Lung (tissue), 11 donors: ENCODE measurements at regions not wholly inside any gene's neighbourhood (a gene's known extent, or its start where the extent isn't known, plus 50 kb on each side); places are given as distances from the start of the nearest gene placed in this dataset.
"Not testable (repeated sequence)": the region's sequence is repeated elsewhere in the genome, so short reads cannot be mapped to it uniquely, and the experiment has no call there.

Experiments
- ATAC-seq: fragments of 200-7000 bp; cut with Tn5 transposase; one replicate; pipeline ENCODE4 v1.9.1; 2020; ENCODE audit warnings: moderate number of reproducible peaks; ENCODE audit not compliant: insufficient read depth, low FRiP score
- DNase-seq, 3 donors: peaks; one replicate each; pipeline ENCODE4 v3.0.0-alpha.2; 2013 to 2017
- H3K27ac ChIP-seq, 2 donors: one replicate each; pipeline ENCODE4 v1.5.1; 2013; ENCODE audit warnings: mild to moderate bottlenecking in 2 of 2, moderate library complexity in 2 of 2, control low read depth in 1 of 2, inconsistent platforms in 1 of 2, low read depth in 1 of 2, low read length in 1 of 2
- H3K27me3 ChIP-seq, 3 donors: one replicate each; pipeline ENCODE4 v1.5.1; 2013; ENCODE audit warnings: low read length in 2 of 3; ENCODE audit not compliant: control insufficient read depth in 3 of 3, insufficient read depth in 3 of 3
- H3K36me3 ChIP-seq, 4 donors: one replicate each; pipeline ENCODE4 v1.5.1; 2013; ENCODE audit warnings: low read length in 4 of 4, mild to moderate bottlenecking in 1 of 4, moderate library complexity in 1 of 4; ENCODE audit not compliant: control insufficient read depth in 4 of 4, insufficient read depth in 4 of 4
- H3K4me1 ChIP-seq, 5 donors: one replicate each; pipeline ENCODE4 v1.5.1; 2013; ENCODE audit warnings: low read length in 5 of 5, mild to moderate bottlenecking in 2 of 5, moderate library complexity in 1 of 5; ENCODE audit not compliant: control insufficient read depth in 5 of 5, insufficient read depth in 5 of 5
- H3K4me3 ChIP-seq: one replicate; pipeline ENCODE4 v1.5.1; 2013; ENCODE audit warnings: mild to moderate bottlenecking, control low read depth, moderate library complexity
- H3K9ac ChIP-seq, 2 donors: one replicate each; pipeline ENCODE4 v1.5.1; 2013; ENCODE audit warnings: low read length in 2 of 2, control low read depth in 1 of 2; ENCODE audit not compliant: insufficient read depth in 1 of 2
- H3K9me3 ChIP-seq, 4 donors: one replicate each; pipeline ENCODE4 v1.5.1; 2013; ENCODE audit warnings: low read length in 3 of 4, mild to moderate bottlenecking in 1 of 4, moderate library complexity in 1 of 4; ENCODE audit not compliant: control insufficient read depth in 4 of 4, insufficient read depth in 3 of 4
- WGBS, 2 donors: extraction: QIAGEN DNeasy Blood & Tissue Kit; methylation state at CpG; one replicate each; pipeline ENCODE4 v1.1.7; 2013; 5-methylcytosine and 5-hydroxymethylcytosine counted together
- TF ChIP-seq, protein P1 (sequence below): IDR thresholded peaks from 2 replicates; pipeline ENCODE4 v1.5.1; 2012; ENCODE audit warnings: mild to moderate bottlenecking; ENCODE audit errors: control extremely low read depth, extremely low read depth
- donor health status: control.
- donor health status: control.
- donor health status: Bipolar disorder and iron deficiency.
- donor health status: healthy.
- donor health status: DM: yes; HTN: yes; CAD: no.

- 23 to 36% methylated on average over 10 of the region's 10 CpGs for WGBS, 2 donors
- Histone ChIP-seq H3K27ac (no peak overlapping the region), H3K9ac (no peak overlapping the region), H3K36me3 (no peaks in the 10 kb centered on the region), H3K27me3 (peaks cover 0 to 4% (median 3%) of the 10 kb centered on the region in 3 donors), H3K4me1 (no peaks in the 10 kb centered on the region), H3K9me3 (peaks cover 3 to 9% (median 6%) of the 10 kb centered on the region in 4 donors), H3K4me3 (no peak overlapping the region)
- TF ChIP-seq, protein P1, sequence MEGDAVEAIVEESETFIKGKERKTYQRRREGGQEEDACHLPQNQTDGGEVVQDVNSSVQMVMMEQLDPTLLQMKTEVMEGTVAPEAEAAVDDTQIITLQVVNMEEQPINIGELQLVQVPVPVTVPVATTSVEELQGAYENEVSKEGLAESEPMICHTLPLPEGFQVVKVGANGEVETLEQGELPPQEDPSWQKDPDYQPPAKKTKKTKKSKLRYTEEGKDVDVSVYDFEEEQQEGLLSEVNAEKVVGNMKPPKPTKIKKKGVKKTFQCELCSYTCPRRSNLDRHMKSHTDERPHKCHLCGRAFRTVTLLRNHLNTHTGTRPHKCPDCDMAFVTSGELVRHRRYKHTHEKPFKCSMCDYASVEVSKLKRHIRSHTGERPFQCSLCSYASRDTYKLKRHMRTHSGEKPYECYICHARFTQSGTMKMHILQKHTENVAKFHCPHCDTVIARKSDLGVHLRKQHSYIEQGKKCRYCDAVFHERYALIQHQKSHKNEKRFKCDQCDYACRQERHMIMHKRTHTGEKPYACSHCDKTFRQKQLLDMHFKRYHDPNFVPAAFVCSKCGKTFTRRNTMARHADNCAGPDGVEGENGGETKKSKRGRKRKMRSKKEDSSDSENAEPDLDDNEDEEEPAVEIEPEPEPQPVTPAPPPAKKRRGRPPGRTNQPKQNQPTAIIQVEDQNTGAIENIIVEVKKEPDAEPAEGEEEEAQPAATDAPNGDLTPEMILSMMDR = no peak
- no peak for ATAC-seq
- peak in 1 of 3 donors; percentile 17 for DNase-seq
Observed at GRCh38 chr11:44388828-44389657, 79.1 kb upstream of the ALX4 start.

DNA sequence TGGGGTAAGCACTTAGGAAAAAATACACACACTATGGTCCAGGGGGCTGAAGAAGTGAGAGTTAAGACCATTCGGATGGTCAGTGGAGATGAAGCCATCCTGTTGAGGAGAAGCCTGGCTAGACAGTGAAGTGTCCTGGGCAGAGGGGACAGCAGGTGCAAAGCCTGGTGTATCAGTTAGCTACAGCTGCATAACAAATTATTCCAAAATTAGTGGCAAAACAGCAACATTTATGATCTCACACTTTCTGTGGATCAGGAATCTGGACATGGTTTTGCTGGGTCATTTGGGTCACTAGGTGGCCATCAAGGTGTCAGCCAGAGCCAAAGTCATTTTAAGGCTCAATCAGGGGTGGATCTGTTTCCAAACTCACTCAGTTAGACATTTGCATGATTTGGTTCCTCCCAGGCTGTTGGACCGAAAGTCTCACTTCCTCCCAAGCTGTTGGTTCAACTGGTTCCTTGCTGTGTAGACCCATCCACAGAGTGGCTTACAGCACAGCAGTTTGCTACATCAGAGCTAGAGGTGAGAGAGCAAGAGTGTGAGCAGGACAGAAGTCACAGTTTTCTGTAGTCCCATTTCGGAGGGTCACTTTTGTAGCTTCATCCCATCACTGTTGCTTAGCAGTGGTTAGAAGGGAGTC lies 80.1 kb upstream of the ALX4 start:
- Histone ChIP-seq H3K27ac (no peak overlapping the region), H3K9me3 (peaks cover 3 to 9% (median 6%) of the 10 kb centered on the region in 4 donors), H3K27me3 (peaks cover 0 to 4% (median 3%) of the 10 kb centered on the region in 3 donors), H3K36me3 (no peaks in the 10 kb centered on the region), H3K4me1 (no peaks in the 10 kb centered on the region), H3K9ac (no peak overlapping the region), H3K4me3 (no peak overlapping the region)
- 91% methylated on average over 3 of the region's 3 CpGs for WGBS, 2 donors
- TF ChIP-seq, protein P1 = no peak
- DNase-seq (no peak), ATAC-seq (no peak)

GRCh38 chr11:44391004-44391403 lies 81.1 kb upstream of the ALX4 start:
- H3K4me1 ChIP-seq, DNase-seq, ATAC-seq, H3K27me3 ChIP-seq, H3K36me3 ChIP-seq, H3K27ac ChIP-seq, H3K4me3 ChIP-seq, H3K9ac ChIP-seq, H3K9me3 ChIP-seq: not testable (repeated sequence)
- 82 to 95% methylated on average over 3 of the region's 3 CpGs for WGBS, 2 donors

- H3K27ac ChIP-seq, H3K36me3 ChIP-seq, ATAC-seq, H3K4me3 ChIP-seq, DNase-seq, H3K4me1 ChIP-seq, H3K9ac ChIP-seq, H3K9me3 ChIP-seq, H3K27me3 ChIP-seq: not testable (repeated sequence)
- WGBS, 2 donors = 66 to 74% methylated on average over 10 of the region's 10 CpGs
Observed at GRCh38 chr11:44396746-44397145, 86.8 kb upstream of the ALX4 start.
